ENCODE measurements at regions not wholly inside any gene's neighbourhood (a gene's known extent, or its start where the extent isn't known, plus 50 kb on each side); places are given as distances from the start of the nearest gene placed in this dataset.

GRCh38 chr10:111516144-111516543 is 439.3 kb downstream of the ADRA2A start:
- Histone ChIP-seq H3K27ac (ENCODE audit: low read length) (no peak overlapping the region), H3K4me1 (ENCODE audit: control insufficient read depth, insufficient read depth, low read length) (no peaks in the 10 kb centered on the region), H3K9me3 (ENCODE audit: control insufficient read depth, low read depth, low read length) (no peaks in the 10 kb centered on the region), H3K27me3 (ENCODE audit: control insufficient read depth, insufficient read depth, low read length) (no peaks in the 10 kb centered on the region), H3K36me3 (ENCODE audit: control insufficient read depth, insufficient read depth, low read length) (no peaks in the 10 kb centered on the region), H3K4me3 (ENCODE audit: low read length) (no peak overlapping the region)
- DNase-seq: no peak

GRCh38 chr10:111522141-111522540 is 445.3 kb downstream of the ADRA2A start:
- H3K27ac ChIP-seq (ENCODE audit: low read length): no peak overlapping the region
- no peaks in the 10 kb centered on the region for H3K4me1 ChIP-seq (ENCODE audit: control insufficient read depth, insufficient read depth, low read length)
- no peaks in the 10 kb centered on the region for H3K27me3 ChIP-seq (ENCODE audit: control insufficient read depth, insufficient read depth, low read length)
- DNase-seq: no peak
- no peaks in the 10 kb centered on the region for H3K9me3 ChIP-seq (ENCODE audit: control insufficient read depth, low read depth, low read length)
- no peaks in the 10 kb centered on the region for H3K36me3 ChIP-seq (ENCODE audit: control insufficient read depth, insufficient read depth, low read length)
- no peak overlapping the region for H3K4me3 ChIP-seq (ENCODE audit: low read length)
- no CpG with 5 or more reads among the region's 1 CpG for WGBS (ENCODE audit: insufficient coverage, low lambda C conversion rate)

- Histone ChIP-seq H3K27me3 (ENCODE audit: control insufficient read depth, insufficient read depth, low read length) (no peaks in the 10 kb centered on the region), H3K4me3 (ENCODE audit: low read length) (no peak overlapping the region), H3K4me1 (ENCODE audit: control insufficient read depth, insufficient read depth, low read length) (no peaks in the 10 kb centered on the region), H3K36me3 (ENCODE audit: control insufficient read depth, insufficient read depth, low read length) (no peaks in the 10 kb centered on the region), H3K27ac (ENCODE audit: low read length) (no peak overlapping the region), H3K9me3 (ENCODE audit: control insufficient read depth, low read depth, low read length) (no peaks in the 10 kb centered on the region)
- no CpG with 5 or more reads among the region's 2 CpGs for WGBS (ENCODE audit: insufficient coverage, low lambda C conversion rate)
- DNase-seq: no peak
Measured at GRCh38 chr10:111522551-111522950, 445.7 kb downstream of the ADRA2A start.

- Histone ChIP-seq H3K36me3 (ENCODE audit: control insufficient read depth, insufficient read depth, low read length) (no peaks in the 10 kb centered on the region), H3K9me3 (ENCODE audit: control insufficient read depth, low read depth, low read length) (no peaks in the 10 kb centered on the region), H3K4me1 (ENCODE audit: control insufficient read depth, insufficient read depth, low read length) (no peaks in the 10 kb centered on the region), H3K4me3 (ENCODE audit: low read length) (no peak overlapping the region), H3K27me3 (ENCODE audit: control insufficient read depth, insufficient read depth, low read length) (no peaks in the 10 kb centered on the region), H3K27ac (ENCODE audit: low read length) (no peak overlapping the region)
- WGBS (ENCODE audit: insufficient coverage, low lambda C conversion rate): no CpG with 5 or more reads among the region's 2 CpGs
- DNase-seq: no peak
Measured at GRCh38 chr10:111523016-111523415, 446.2 kb downstream of the ADRA2A start.

GRCh38 chr10:111524134-111524533 is 447.3 kb downstream of the ADRA2A start:
- no peaks in the 10 kb centered on the region for H3K36me3 ChIP-seq (ENCODE audit: control insufficient read depth, insufficient read depth, low read length)
- H3K9me3 ChIP-seq (ENCODE audit: control insufficient read depth, low read depth, low read length): no peaks in the 10 kb centered on the region
- no peak for DNase-seq
- no peaks in the 10 kb centered on the region for H3K27me3 ChIP-seq (ENCODE audit: control insufficient read depth, insufficient read depth, low read length)
- H3K4me3 ChIP-seq (ENCODE audit: low read length): no peak overlapping the region
- WGBS (ENCODE audit: insufficient coverage, low lambda C conversion rate): 100% methylated on average over 1 of the region's 3 CpGs
- no peaks in the 10 kb centered on the region for H3K4me1 ChIP-seq (ENCODE audit: control insufficient read depth, insufficient read depth, low read length)
- no peak overlapping the region for H3K27ac ChIP-seq (ENCODE audit: low read length)

- H3K27me3 ChIP-seq (ENCODE audit: control insufficient read depth, insufficient read depth, low read length): no peaks in the 10 kb centered on the region
- no peaks in the 10 kb centered on the region for H3K4me1 ChIP-seq (ENCODE audit: control insufficient read depth, insufficient read depth, low read length)
- no peaks in the 10 kb centered on the region for H3K36me3 ChIP-seq (ENCODE audit: control insufficient read depth, insufficient read depth, low read length)
- DNase-seq: no peak
- no peak overlapping the region for H3K4me3 ChIP-seq (ENCODE audit: low read length)
- no peaks in the 10 kb centered on the region for H3K9me3 ChIP-seq (ENCODE audit: control insufficient read depth, low read depth, low read length)
- H3K27ac ChIP-seq (ENCODE audit: low read length): no peak overlapping the region
Measured at GRCh38 chr10:111525696-111526095, 448.9 kb downstream of the ADRA2A start.

GRCh38 chr10:111531690-111532089 is 454.9 kb downstream of the ADRA2A start:
- Histone ChIP-seq H3K27me3 (ENCODE audit: control insufficient read depth, insufficient read depth, low read length) (no peaks in the 10 kb centered on the region), H3K36me3 (ENCODE audit: control insufficient read depth, insufficient read depth, low read length) (no peaks in the 10 kb centered on the region), H3K4me1 (ENCODE audit: control insufficient read depth, insufficient read depth, low read length) (no peaks in the 10 kb centered on the region), H3K9me3 (ENCODE audit: control insufficient read depth, low read depth, low read length) (no peaks in the 10 kb centered on the region), H3K27ac (ENCODE audit: low read length) (no peak overlapping the region), H3K4me3 (ENCODE audit: low read length) (no peak overlapping the region)
- no CpG with 5 or more reads among the region's 2 CpGs for WGBS (ENCODE audit: insufficient coverage, low lambda C conversion rate)
- DNase-seq: no peak

- Histone ChIP-seq H3K4me1 (ENCODE audit: control insufficient read depth, insufficient read depth, low read length) (no peaks in the 10 kb centered on the region), H3K27me3 (ENCODE audit: control insufficient read depth, insufficient read depth, low read length) (no peaks in the 10 kb centered on the region), H3K36me3 (ENCODE audit: control insufficient read depth, insufficient read depth, low read length) (no peaks in the 10 kb centered on the region), H3K27ac (ENCODE audit: low read length) (no peak overlapping the region), H3K9me3 (ENCODE audit: control insufficient read depth, low read depth, low read length) (no peaks in the 10 kb centered on the region), H3K4me3 (ENCODE audit: low read length) (no peak overlapping the region)
- DNase-seq: no peak
- no CpG with 5 or more reads among the region's 3 CpGs for WGBS (ENCODE audit: insufficient coverage, low lambda C conversion rate)
Measured at GRCh38 chr10:111532139-111532538, 455.3 kb downstream of the ADRA2A start.

- no peaks in the 10 kb centered on the region for H3K27me3 ChIP-seq (ENCODE audit: control insufficient read depth, insufficient read depth, low read length)
- H3K9me3 ChIP-seq (ENCODE audit: control insufficient read depth, low read depth, low read length): no peaks in the 10 kb centered on the region
- DNase-seq: no peak
- WGBS (ENCODE audit: insufficient coverage, low lambda C conversion rate): 88% methylated on average over 1 of the region's 2 CpGs
- H3K27ac ChIP-seq (ENCODE audit: low read length): no peak overlapping the region
- H3K4me3 ChIP-seq (ENCODE audit: low read length): no peak overlapping the region
- no peaks in the 10 kb centered on the region for H3K36me3 ChIP-seq (ENCODE audit: control insufficient read depth, insufficient read depth, low read length)
- H3K4me1 ChIP-seq (ENCODE audit: control insufficient read depth, insufficient read depth, low read length): no peaks in the 10 kb centered on the region
Measured at GRCh38 chr10:111539246-111539645, 462.4 kb downstream of the ADRA2A start.

GRCh38 chr10:111543854-111544253 is 467.0 kb downstream of the ADRA2A start:
- no peaks in the 10 kb centered on the region for H3K27me3 ChIP-seq (ENCODE audit: control insufficient read depth, insufficient read depth, low read length)
- no peak overlapping the region for H3K4me3 ChIP-seq (ENCODE audit: low read length)
- no peaks in the 10 kb centered on the region for H3K4me1 ChIP-seq (ENCODE audit: control insufficient read depth, insufficient read depth, low read length)
- no peak for DNase-seq
- no peaks in the 10 kb centered on the region for H3K36me3 ChIP-seq (ENCODE audit: control insufficient read depth, insufficient read depth, low read length)
- H3K27ac ChIP-seq (ENCODE audit: low read length): no peak overlapping the region
- WGBS (ENCODE audit: insufficient coverage, low lambda C conversion rate): 80% methylated on average over 1 of the region's 2 CpGs
- no peaks in the 10 kb centered on the region for H3K9me3 ChIP-seq (ENCODE audit: control insufficient read depth, low read depth, low read length)

GRCh38 chr10:111545861-111546605 is 469.2 kb downstream of the ADRA2A start:
- no peaks in the 10 kb centered on the region for H3K27me3 ChIP-seq (ENCODE audit: control insufficient read depth, insufficient read depth, low read length)
- no peak overlapping the region for H3K4me3 ChIP-seq (ENCODE audit: low read length)
- H3K27ac ChIP-seq (ENCODE audit: low read length): no peak overlapping the region
- H3K9me3 ChIP-seq (ENCODE audit: control insufficient read depth, low read depth, low read length): no peaks in the 10 kb centered on the region
- WGBS (ENCODE audit: insufficient coverage, low lambda C conversion rate): 79% methylated on average over 2 of the region's 4 CpGs
- no peaks in the 10 kb centered on the region for H3K4me1 ChIP-seq (ENCODE audit: control insufficient read depth, insufficient read depth, low read length)
- DNase-seq: no peak
- H3K36me3 ChIP-seq (ENCODE audit: control insufficient read depth, insufficient read depth, low read length): no peaks in the 10 kb centered on the region
